ENCODE measurements at regions not wholly inside any gene's neighbourhood (a gene's known extent, or its start where the extent isn't known, plus 50 kb on each side); places are given as distances from the start of the nearest gene placed in this dataset.

DNA sequence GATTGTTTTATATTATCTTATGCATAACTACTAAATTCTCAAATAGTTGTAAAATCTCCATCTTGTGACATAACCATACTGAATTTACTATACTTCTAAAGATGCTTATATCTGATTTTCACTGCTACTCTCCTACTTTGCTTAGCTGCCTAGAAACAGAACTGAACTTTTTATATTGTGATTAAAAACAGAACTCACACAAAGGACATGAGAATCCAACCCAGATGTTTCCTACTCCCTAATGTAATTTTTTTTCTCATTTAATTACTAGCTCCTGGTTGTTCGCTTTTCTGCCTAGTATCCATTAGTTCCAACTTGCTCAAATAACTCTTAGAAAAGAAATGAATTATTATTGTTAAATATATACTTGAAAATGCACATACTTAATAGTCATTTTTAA lies 283.5 kb upstream of the ACTRT1 start:
- H3K36me3 ChIP-seq (ENCODE audit: control insufficient read depth in 2 of 2, insufficient read depth in 2 of 2, low read length in 1 of 2) = no peaks in the 10 kb centered on the region
- H3K27ac ChIP-seq (ENCODE audit: control insufficient read depth, insufficient read depth) = no peak overlapping the region
- H3K4me1 ChIP-seq (ENCODE audit: control insufficient read depth, insufficient read depth, low read length) = no peaks in the 10 kb centered on the region
- SMC1A ChIA-PET (ENCODE audit: uncharacterized antibody, unreplicated experiment) = no interaction called here
- CTCF ChIA-PET = no interaction called here
- 0% methylated on average over 1 of the region's 1 CpG for WGBS (ENCODE audit: insufficient coverage, insufficient replicate concordance, low lambda C conversion rate, missing lambda C conversion rate)
- H2AFZ ChIP-seq (ENCODE audit: control insufficient read depth, low read depth, low read length) = no peak overlapping the region
- POLR2A ChIA-PET = no interaction called here
- FAIRE-seq = no peak
- TF ChIP-seq FOS (IDR thresholded peaks at IDR 0.05; ENCODE audit: borderline replicate concordance, extremely low read depth, insufficient read length) (no peak), SUPT20H (IDR thresholded peaks at IDR 0.05; ENCODE audit: borderline replicate concordance, control insufficient read depth, low read depth, low read length) (no peak), HDGF (IDR thresholded peaks at IDR 0.05) (no peak)
- TF ChIP-seq, protein P1, sequence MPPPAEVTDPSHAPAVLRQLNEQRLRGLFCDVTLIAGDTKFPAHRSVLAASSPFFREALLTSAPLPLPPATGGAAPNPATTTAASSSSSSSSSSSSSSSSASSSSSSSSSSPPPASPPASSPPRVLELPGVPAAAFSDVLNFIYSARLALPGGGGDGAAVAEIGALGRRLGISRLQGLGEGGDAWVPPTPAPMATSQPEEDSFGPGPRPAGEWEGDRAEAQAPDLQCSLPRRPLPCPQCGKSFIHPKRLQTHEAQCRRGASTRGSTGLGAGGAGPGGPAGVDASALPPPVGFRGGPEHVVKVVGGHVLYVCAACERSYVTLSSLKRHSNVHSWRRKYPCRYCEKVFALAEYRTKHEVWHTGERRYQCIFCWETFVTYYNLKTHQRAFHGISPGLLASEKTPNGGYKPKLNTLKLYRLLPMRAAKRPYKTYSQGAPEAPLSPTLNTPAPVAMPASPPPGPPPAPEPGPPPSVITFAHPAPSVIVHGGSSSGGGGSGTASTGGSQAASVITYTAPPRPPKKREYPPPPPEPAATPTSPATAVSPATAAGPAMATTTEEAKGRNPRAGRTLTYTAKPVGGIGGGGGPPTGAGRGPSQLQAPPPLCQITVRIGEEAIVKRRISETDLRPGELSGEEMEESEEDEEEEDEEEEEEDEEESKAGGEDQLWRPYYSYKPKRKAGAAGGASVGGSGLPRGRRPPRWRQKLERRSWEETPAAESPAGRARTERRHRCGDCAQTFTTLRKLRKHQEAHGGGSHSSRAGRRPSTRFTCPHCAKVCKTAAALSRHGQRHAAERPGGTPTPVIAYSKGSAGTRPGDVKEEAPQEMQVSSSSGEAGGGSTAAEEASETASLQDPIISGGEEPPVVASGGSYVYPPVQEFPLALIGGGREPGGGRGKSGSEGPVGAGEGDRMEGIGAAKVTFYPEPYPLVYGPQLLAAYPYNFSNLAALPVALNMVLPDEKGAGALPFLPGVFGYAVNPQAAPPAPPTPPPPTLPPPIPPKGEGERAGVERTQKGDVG (CRISPR knock-in tag; IDR thresholded peaks at IDR 0.05) = no peak
- TF ChIP-seq, protein P2, sequence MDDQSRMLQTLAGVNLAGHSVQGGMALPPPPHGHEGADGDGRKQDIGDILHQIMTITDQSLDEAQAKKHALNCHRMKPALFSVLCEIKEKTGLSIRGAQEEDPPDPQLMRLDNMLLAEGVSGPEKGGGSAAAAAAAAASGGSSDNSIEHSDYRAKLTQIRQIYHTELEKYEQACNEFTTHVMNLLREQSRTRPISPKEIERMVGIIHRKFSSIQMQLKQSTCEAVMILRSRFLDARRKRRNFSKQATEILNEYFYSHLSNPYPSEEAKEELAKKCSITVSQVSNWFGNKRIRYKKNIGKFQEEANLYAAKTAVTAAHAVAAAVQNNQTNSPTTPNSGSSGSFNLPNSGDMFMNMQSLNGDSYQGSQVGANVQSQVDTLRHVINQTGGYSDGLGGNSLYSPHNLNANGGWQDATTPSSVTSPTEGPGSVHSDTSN (IDR thresholded peaks at IDR 0.05; ENCODE audit: insufficient replicate concordance, low read depth, low read length) = no peak
- TF ChIP-seq, protein P3, sequence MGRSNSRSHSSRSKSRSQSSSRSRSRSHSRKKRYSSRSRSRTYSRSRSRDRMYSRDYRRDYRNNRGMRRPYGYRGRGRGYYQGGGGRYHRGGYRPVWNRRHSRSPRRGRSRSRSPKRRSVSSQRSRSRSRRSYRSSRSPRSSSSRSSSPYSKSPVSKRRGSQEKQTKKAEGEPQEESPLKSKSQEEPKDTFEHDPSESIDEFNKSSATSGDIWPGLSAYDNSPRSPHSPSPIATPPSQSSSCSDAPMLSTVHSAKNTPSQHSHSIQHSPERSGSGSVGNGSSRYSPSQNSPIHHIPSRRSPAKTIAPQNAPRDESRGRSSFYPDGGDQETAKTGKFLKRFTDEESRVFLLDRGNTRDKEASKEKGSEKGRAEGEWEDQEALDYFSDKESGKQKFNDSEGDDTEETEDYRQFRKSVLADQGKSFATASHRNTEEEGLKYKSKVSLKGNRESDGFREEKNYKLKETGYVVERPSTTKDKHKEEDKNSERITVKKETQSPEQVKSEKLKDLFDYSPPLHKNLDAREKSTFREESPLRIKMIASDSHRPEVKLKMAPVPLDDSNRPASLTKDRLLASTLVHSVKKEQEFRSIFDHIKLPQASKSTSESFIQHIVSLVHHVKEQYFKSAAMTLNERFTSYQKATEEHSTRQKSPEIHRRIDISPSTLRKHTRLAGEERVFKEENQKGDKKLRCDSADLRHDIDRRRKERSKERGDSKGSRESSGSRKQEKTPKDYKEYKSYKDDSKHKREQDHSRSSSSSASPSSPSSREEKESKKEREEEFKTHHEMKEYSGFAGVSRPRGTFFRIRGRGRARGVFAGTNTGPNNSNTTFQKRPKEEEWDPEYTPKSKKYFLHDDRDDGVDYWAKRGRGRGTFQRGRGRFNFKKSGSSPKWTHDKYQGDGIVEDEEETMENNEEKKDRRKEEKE (IDR thresholded peaks at IDR 0.05) = no peak
- no TSS peak for BruUV-seq (replicated peaks)
- H3K9me3 ChIP-seq (replicated peaks; ENCODE audit: control insufficient read depth, insufficient read depth, low read length) = no peaks in the 10 kb centered on the region
- no peaks in the 10 kb centered on the region for H4K20me1 ChIP-seq (ENCODE audit: control insufficient read depth, insufficient read depth)
- intact Hi-C loops (cut with micrococcal nuclease; ENCODE audit: unreplicated experiment) (no loop called here), in situ Hi-C loops (cut with MboI) (no loop called here)
- RAD21 ChIA-PET (ENCODE audit: unreplicated experiment) = no interaction called here
- DNase-seq (ENCODE audit: low read depth, low spot score) = no peak
- no peak for ATAC-seq
- no peaks in the 10 kb centered on the region for H3K79me2 ChIP-seq (ENCODE audit: control insufficient read depth, insufficient read depth, low read length)
- no peak overlapping the region for H3K4me2 ChIP-seq (ENCODE audit: control insufficient read depth, insufficient read depth)
- no peak overlapping the region for H3K4me3 ChIP-seq
- no peaks in the 10 kb centered on the region for H3K27me3 ChIP-seq (replicated peaks in 1 of 2; ENCODE audit: control insufficient read depth in 2 of 2, insufficient read depth in 2 of 2, low read length in 1 of 2)
- H3K9ac ChIP-seq (ENCODE audit: control insufficient read depth, insufficient read depth, low read length) = no peak overlapping the region
